ENCODE measurements at regions not wholly inside any gene's neighbourhood (a gene's known extent, or its start where the extent isn't known, plus 50 kb on each side); places are given as distances from the start of the nearest gene placed in this dataset.
"Not testable (repeated sequence)": the region's sequence is repeated elsewhere in the genome, so short reads cannot be mapped to it uniquely, and the experiment has no call there.

- Histone ChIP-seq H3K27me3 (ENCODE audit: control insufficient read depth, insufficient read depth, low read length) (no peaks in the 10 kb centered on the region), H3K4me3 (ENCODE audit: low read depth, low read length) (no peak overlapping the region), H3K36me3 (ENCODE audit: control insufficient read depth, insufficient read depth, low read length) (no peaks in the 10 kb centered on the region)
- FAIRE-seq (no peak), DNase-seq (ENCODE audit: low read depth) (no peak)
- no peak for TF ChIP-seq CTCF (IDR thresholded peaks at IDR 0.05; ENCODE audit: insufficient read depth, low read length, severe bottlenecking)
These were observed 200.4 kb upstream of the FBXL4 start for GRCh38 chr6:99148111-99148510.

DNA sequence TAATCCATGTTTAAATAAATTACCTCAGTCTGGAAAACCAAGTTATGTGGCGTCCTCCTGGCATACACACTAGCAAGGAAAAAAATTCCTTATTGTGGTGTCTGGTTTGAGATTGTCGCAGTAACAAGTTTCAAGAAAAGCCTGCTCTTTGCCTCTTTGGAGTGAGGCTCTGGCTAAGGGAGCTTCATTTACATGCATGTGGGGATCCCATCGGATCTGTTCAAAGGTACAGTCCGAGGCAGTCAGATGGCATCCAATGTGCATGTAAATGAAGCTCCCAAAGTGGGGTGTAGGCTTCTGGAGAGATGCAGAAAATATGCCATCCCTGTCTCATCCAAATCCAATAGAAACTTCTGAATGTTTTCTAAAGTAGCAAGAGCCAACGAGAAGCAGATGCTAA is 199.5 kb upstream of the FBXL4 start:
- no peak overlapping the region for H3K4me3 ChIP-seq (ENCODE audit: low read depth, low read length)
- no peaks in the 10 kb centered on the region for H3K36me3 ChIP-seq (ENCODE audit: control insufficient read depth, insufficient read depth, low read length)
- no peak for TF ChIP-seq CTCF (IDR thresholded peaks at IDR 0.05; ENCODE audit: insufficient read depth, low read length, severe bottlenecking)
- H3K27me3 ChIP-seq (ENCODE audit: control insufficient read depth, insufficient read depth, low read length), result no peaks in the 10 kb centered on the region
- no peak for DNase-seq (ENCODE audit: low read depth)
- FAIRE-seq, result no peak

GRCh38 chr6:99146711-99147110 is 199.0 kb upstream of the FBXL4 start:
- FAIRE-seq (no peak), DNase-seq (ENCODE audit: low read depth) (no peak)
- H3K27me3 ChIP-seq (ENCODE audit: control insufficient read depth, insufficient read depth, low read length), result no peaks in the 10 kb centered on the region

DNA sequence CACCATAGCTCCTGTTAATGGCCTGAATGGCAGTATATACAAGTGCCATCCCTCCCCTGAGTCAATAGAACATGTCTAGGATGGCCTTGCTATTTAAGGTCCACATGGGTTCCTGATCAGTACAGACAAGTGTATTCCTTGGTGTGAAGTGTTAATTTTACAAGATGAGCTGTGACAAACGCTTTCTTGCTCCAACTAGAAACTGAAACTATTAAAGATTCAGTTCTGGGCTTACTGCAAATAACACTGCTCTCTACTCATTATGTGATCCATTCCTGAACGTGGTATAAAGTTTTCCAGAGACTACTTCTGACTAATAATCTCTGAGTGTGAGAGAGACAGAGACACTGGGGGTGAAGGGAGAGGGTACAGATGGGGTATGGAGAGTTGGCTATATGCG is 198.0 kb upstream of the FBXL4 start:
- Histone ChIP-seq H3K4me3 (ENCODE audit: low read depth, low read length) (no peak overlapping the region), H3K36me3 (ENCODE audit: control insufficient read depth, insufficient read depth, low read length) (no peaks in the 10 kb centered on the region), H3K27me3 (ENCODE audit: control insufficient read depth, insufficient read depth, low read length) (no peaks in the 10 kb centered on the region)
- DNase-seq (ENCODE audit: low read depth), result no peak
- no peak for FAIRE-seq
- TF ChIP-seq CTCF (IDR thresholded peaks at IDR 0.05; ENCODE audit: insufficient read depth, low read length, severe bottlenecking), result no peak

More at GRCh38 chr6:99146711-99147110, 199.0 kb upstream of the FBXL4 start:
- H3K36me3 ChIP-seq (ENCODE audit: control insufficient read depth, insufficient read depth, low read length), result no peaks in the 10 kb centered on the region
- no peak for TF ChIP-seq CTCF (IDR thresholded peaks at IDR 0.05; ENCODE audit: insufficient read depth, low read length, severe bottlenecking)
- H3K4me3 ChIP-seq (ENCODE audit: low read depth, low read length), result no peak overlapping the region

DNA sequence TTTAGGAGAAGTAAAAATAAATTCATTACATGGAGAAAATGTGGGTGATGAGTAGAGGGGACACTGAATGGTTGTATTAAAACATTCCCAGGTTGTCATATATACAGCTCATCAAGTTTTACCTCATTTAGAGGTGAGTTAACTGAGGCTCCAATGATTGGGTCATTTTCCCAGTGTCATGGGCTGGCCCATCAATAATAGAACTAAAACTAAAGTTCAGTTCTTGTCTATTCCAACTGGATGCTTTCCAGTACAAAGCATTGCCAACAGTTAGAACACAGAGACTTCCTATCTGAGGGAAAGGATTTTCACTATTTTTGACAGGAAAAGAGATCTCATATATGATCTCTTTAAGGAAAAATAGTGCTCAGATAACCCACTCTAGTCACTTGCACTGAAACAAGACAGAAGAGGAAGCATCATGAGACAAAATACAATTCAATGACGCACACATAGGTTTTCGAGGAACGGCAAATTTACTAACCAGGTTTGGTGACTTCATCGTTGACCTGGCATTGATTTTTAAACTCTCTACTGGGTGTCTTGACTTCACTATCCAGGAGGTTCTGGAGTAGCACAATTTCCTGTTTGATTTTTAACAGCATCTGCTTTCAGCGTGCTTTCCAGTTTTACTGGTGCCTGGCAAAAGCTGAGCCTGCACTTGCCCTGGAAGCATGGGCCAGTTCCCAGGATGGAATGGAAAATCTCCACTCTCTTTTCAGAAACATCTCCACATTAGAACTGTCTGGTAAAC is 195.5 kb upstream of the FBXL4 start:
- no peak for DNase-seq (ENCODE audit: low read depth)
- no peak for FAIRE-seq
- Histone ChIP-seq H3K27me3 (ENCODE audit: control insufficient read depth, insufficient read depth, low read length) (no peaks in the 10 kb centered on the region), H3K4me3 (ENCODE audit: low read depth, low read length) (no peak overlapping the region), H3K36me3 (ENCODE audit: control insufficient read depth, insufficient read depth, low read length) (no peaks in the 10 kb centered on the region)
- no peak for TF ChIP-seq CTCF (IDR thresholded peaks at IDR 0.05; ENCODE audit: insufficient read depth, low read length, severe bottlenecking)

DNA sequence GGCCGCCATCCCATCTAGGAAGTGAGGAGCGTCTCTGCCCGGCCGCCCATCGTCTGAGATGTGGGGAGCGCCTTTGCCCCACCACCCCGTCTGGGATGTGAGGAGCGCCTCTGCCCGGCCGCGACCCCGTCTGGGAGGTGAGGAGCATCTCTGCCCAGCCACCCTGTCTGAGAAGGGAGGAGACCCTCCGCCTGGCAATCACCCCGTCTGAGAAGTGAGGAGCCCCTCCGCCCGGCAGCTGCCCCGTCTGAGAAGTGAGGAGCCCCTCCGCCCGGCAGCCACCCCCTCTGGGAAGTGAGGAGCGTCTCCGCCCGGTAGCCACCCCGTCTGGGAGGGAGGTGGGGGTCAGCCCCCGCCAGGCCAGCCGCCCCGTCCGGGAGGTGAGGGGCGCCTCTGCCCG is 194.2 kb upstream of the FBXL4 start:
- H3K36me3 ChIP-seq (ENCODE audit: control insufficient read depth, insufficient read depth, low read length); H3K4me3 ChIP-seq (ENCODE audit: low read depth, low read length); DNase-seq (ENCODE audit: low read depth); FAIRE-seq; H3K27me3 ChIP-seq (ENCODE audit: control insufficient read depth, insufficient read depth, low read length): not testable (repeated sequence)
